ENCODE measurements at regions not wholly inside any gene's neighbourhood (a gene's known extent, or its start where the extent isn't known, plus 50 kb on each side); places are given as distances from the start of the nearest gene placed in this dataset.

GRCh38 chr13:22821589-22821988, 359.2 kb upstream of the SGCG start (continued):
- TF ChIP-seq MAX (IDR thresholded peaks at IDR 0.05) (no peak), SP1 (IDR thresholded peaks at IDR 0.05; ENCODE audit: low read depth) (no peak), CEBPB (IDR thresholded peaks at IDR 0.05; ENCODE audit: low read depth) (no peak), POLR2AphosphoS5 (IDR thresholded peaks at IDR 0.05; ENCODE audit: low read depth, low read length) (no peak)

GRCh38 chr13:22825186-22825585, 355.6 kb upstream of the SGCG start:
- intact Hi-C loops (cut with micrococcal nuclease): no loop called here

More at GRCh38 chr13:22825186-22825585, 355.6 kb upstream of the SGCG start:
- H3K27ac ChIP-seq (ENCODE audit: low read depth, low read length): no peak overlapping the region
- no peak for DNase-seq (ENCODE audit: low read depth, low spot score)
- ChIA-PET POLR2A (no interaction called here), CTCF (no interaction called here), RAD21 (ENCODE audit: low non-redundant PET in 1 of 2, low total read pairs in 2 of 2, uncharacterized antibody in 2 of 2, unreplicated experiment in 2 of 2) (no interaction called here)
- no TSS peak for BruUV-seq (replicated peaks)
- TF ChIP-seq MAX (IDR thresholded peaks at IDR 0.05) (no peak), POLR2A (IDR thresholded peaks at IDR 0.05; ENCODE audit: borderline replicate concordance, extremely low read depth, insufficient read depth, insufficient read length) (no peak), EZH2phosphoT487 (IDR thresholded peaks at IDR 0.05; ENCODE audit: borderline replicate concordance) (no peak), CTCF (IDR thresholded peaks at IDR 0.05 in 2 of 3, conservative IDR thresholded peaks at IDR 0.05 in 1 of 3; ENCODE audit: borderline replicate concordance in 1 of 3, insufficient read depth in 1 of 3, low read depth in 2 of 3, low read length in 2 of 3) (no peak), YY1 (IDR thresholded peaks at IDR 0.05; ENCODE audit: extremely low read depth, insufficient replicate concordance, low read depth, low read length) (no peak), ZNF274 (IDR thresholded peaks at IDR 0.05; ENCODE audit: low read depth, low read length) (no peak), FOSL1 (IDR thresholded peaks at IDR 0.05; ENCODE audit: low read depth) (no peak)
- no peak for ATAC-seq
- H4K20me1 ChIP-seq (ENCODE audit: insufficient read depth): no peaks in the 10 kb centered on the region
- no peaks in the 10 kb centered on the region for H3K27me3 ChIP-seq (ENCODE audit: insufficient read depth, low read length)
- no peak overlapping the region for H3K4me2 ChIP-seq (ENCODE audit: low read length)
- no peak overlapping the region for H3K9ac ChIP-seq (ENCODE audit: low read length)
- no peaks in the 10 kb centered on the region for H3K9me2 ChIP-seq (ENCODE audit: insufficient read depth)
- H3K36me3 ChIP-seq (ENCODE audit: control insufficient read depth in 1 of 2, insufficient read depth in 2 of 2, low read length in 2 of 2): no peaks in the 10 kb centered on the region
- H3K4me3 ChIP-seq (replicated peaks in 1 of 2; ENCODE audit: low read depth in 1 of 2, low read length in 2 of 2): no peak overlapping the region
- peaks cover 2 to 10% of the 10 kb centered on the region in 2 experiments; a peak in 2 of 4 replicates for H3K4me1 ChIP-seq (ENCODE audit: control insufficient read depth in 1 of 2, insufficient read depth in 2 of 2, low read length in 2 of 2)
- no peaks in the 10 kb centered on the region for H3K9me3 ChIP-seq (ENCODE audit: control insufficient read depth in 1 of 2, insufficient read depth in 1 of 2, low read depth in 1 of 2, low read length in 2 of 2)
- no peaks in the 10 kb centered on the region for H3K79me2 ChIP-seq (ENCODE audit: insufficient read depth, low read length)
- no peak overlapping the region for H2AFZ ChIP-seq (ENCODE audit: low read depth, low read length, poor library complexity, severe bottlenecking)

Data from HCT116 (cell line).